Right lobe of liver (tissue), 4 donors: ENCODE measurements at regions not wholly inside any gene's neighbourhood (a gene's known extent, or its start where the extent isn't known, plus 50 kb on each side); places are given as distances from the start of the nearest gene placed in this dataset.

Source experiments
- POLR2A ChIP-seq: fragments of 450-650 bp; IDR thresholded peaks from one replicate; pipeline ENCODE4 v1.6.1; 2017; ENCODE audit warnings: antibody characterized with exemption, mild to moderate bottlenecking
- TF ChIP-seq, protein P1 (sequence below), 4 donors: fragments of 200-600 bp in 3 of 4; fragments of 450-650 bp in 1 of 4; IDR thresholded peaks; one replicate each; pipeline versions ENCODE4 v1.5.1 to v1.8.0; 2016 to 2022; ENCODE audit warnings: antibody characterized with exemption in 4 of 4, mild to moderate bottlenecking in 2 of 4
- donor health status: DM: no; HTN: no; CAD: no.
- donor health status: DM: no; HTN: no; CAD: no.
- donor health status: DM: no; HTN: yes; CAD: no.

DNA sequence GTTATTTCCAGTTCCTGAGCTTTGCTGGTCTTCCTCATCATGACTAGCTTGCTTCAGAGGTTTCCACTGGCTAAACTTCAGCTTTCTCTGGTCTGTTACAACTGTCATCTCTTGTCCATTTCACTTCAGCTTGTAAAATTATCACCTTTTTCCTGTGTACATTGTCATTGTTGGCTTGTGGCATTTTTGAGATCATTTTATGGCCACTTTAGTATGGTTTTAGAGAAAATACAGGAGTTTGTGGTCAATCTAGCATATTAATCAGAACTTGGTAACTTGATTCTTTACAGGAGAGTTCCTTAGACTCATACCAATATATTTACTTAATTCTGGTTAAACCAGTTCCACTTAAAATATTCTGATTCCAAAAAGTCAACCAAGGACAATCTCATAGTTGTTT is 235.9 kb upstream of the KITLG start:
- TF ChIP-seq, protein P1, sequence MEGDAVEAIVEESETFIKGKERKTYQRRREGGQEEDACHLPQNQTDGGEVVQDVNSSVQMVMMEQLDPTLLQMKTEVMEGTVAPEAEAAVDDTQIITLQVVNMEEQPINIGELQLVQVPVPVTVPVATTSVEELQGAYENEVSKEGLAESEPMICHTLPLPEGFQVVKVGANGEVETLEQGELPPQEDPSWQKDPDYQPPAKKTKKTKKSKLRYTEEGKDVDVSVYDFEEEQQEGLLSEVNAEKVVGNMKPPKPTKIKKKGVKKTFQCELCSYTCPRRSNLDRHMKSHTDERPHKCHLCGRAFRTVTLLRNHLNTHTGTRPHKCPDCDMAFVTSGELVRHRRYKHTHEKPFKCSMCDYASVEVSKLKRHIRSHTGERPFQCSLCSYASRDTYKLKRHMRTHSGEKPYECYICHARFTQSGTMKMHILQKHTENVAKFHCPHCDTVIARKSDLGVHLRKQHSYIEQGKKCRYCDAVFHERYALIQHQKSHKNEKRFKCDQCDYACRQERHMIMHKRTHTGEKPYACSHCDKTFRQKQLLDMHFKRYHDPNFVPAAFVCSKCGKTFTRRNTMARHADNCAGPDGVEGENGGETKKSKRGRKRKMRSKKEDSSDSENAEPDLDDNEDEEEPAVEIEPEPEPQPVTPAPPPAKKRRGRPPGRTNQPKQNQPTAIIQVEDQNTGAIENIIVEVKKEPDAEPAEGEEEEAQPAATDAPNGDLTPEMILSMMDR (IDR thresholded peaks at IDR 0.05): no peak
- TF ChIP-seq POLR2A: no peak
